ENCODE measurements at regions not wholly inside any gene's neighbourhood (a gene's known extent, or its start where the extent isn't known, plus 50 kb on each side); places are given as distances from the start of the nearest gene placed in this dataset.

DNA sequence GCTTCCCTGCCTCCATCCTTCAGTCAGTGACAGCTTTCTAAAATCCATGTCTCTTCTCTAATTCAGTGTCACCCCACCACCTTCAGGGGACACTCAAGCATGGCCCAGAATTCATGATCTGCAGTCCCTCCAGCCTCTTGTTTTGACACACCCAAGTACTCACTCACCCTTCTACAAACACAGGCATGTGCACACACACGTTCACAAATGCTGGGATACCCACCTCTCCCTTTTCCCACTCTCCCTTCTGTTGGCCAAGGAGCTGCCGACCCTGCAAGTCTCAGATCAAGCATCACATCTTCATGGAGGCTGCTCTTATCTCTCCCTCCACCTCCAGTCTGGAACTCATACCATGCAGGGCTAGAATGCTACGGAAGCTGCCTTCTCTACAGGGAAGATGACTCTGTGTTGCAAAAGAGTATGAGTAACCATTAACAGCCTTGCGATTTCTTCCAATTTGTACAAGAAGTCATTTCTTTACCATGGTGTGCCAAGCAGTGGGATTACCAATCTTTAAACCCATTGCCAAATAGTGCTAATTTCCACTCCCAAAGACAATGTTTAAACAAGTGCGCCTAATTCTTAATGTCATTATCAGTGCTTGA lies 196.1 kb downstream of the BCL11B start:
- no peak for DNase-seq (ENCODE audit: low read depth)
- H3K4me3 ChIP-seq (ENCODE audit: low read depth, low read length) = no peak overlapping the region
- TF ChIP-seq, protein P1, sequence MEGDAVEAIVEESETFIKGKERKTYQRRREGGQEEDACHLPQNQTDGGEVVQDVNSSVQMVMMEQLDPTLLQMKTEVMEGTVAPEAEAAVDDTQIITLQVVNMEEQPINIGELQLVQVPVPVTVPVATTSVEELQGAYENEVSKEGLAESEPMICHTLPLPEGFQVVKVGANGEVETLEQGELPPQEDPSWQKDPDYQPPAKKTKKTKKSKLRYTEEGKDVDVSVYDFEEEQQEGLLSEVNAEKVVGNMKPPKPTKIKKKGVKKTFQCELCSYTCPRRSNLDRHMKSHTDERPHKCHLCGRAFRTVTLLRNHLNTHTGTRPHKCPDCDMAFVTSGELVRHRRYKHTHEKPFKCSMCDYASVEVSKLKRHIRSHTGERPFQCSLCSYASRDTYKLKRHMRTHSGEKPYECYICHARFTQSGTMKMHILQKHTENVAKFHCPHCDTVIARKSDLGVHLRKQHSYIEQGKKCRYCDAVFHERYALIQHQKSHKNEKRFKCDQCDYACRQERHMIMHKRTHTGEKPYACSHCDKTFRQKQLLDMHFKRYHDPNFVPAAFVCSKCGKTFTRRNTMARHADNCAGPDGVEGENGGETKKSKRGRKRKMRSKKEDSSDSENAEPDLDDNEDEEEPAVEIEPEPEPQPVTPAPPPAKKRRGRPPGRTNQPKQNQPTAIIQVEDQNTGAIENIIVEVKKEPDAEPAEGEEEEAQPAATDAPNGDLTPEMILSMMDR (conservative IDR thresholded peaks at IDR 0.05; ENCODE audit: low read depth, low read length) = no peak

DNA sequence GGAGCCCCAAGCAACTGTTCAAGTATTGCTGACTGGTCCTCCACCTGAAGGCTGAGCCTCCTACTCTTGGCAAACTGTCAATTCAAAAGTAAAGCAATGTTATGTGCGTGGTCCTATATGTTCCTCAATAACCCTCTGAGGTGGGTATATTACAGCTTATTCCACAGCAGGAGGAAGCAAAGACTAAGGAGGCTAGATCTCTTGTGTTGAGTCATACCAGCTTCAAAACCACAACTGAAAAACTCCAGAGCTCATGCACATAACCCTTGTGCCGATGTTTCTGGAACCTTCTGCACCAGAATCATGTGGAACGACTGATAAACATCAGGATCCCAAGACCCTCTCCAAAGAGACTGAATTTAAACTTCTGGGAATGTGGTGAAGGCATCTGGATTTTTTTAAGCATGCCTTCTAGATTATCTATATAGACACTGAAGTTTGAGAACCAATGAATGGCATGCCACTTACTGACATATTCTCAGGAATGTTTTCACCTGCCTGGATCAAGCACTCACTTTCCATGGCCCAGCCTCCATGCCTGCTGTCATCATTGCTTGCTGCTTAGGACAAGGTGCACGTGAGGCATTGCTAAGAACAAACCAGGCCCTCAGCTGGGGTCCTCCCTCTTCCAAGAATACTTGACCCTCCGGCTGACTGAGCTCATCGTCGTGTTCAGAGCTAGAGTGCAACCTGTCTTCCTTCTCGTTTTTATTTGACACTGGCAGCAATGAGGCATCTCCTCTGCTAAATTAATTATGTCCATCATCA lies 194.7 kb downstream of the BCL11B start:
- no peak overlapping the region for H3K4me3 ChIP-seq (ENCODE audit: low read depth, low read length)
- DNase-seq (ENCODE audit: low read depth) = no peak
- TF ChIP-seq, protein P1 (conservative IDR thresholded peaks at IDR 0.05; ENCODE audit: low read depth, low read length) = no peak

DNA sequence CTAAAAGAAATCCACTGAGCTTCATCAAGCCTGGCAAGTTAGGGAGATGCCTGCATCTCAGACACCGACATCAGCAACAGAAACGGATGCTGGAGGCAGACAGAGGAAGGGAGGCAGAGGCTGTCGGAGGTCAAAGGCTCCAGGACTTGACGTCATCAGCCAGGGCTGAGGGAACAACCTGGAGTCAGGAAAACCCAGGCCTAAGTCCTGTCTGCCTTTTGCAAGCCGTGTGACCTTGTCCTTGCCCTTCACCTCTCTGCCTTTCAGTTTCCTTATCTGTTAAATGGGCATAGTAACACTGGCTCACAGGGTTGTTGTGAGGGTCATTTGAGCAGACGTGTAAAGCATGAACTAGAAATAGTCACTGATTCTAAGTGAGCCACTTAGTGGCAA lies 194.2 kb downstream of the BCL11B start:
- TF ChIP-seq, protein P1 (conservative IDR thresholded peaks at IDR 0.05; ENCODE audit: low read depth, low read length) = no peak
- no peak for DNase-seq (ENCODE audit: low read depth)

DNA sequence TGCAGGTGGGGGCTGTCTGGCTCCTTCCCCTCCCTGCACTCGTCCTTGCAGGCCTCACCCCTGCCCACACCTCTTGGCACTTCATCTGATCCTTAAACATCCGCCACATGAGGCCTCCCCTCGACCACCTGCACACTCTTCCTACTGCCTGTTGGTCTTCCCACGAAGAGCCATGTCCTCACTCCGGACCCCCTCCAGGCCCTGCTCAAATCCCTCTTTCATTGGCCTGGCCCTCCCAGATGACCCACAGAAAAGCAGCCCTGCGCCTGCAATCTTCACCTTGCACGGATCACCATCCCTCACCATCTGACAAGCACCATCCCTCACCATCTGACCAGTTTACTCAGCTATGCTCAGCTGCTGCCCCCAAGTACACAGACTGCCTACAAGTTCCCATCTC lies 193.6 kb downstream of the BCL11B start:
- no peak overlapping the region for H3K4me3 ChIP-seq (ENCODE audit: low read depth, low read length)
- TF ChIP-seq, protein P1 (conservative IDR thresholded peaks at IDR 0.05; ENCODE audit: low read depth, low read length) = no peak
- DNase-seq (ENCODE audit: low read depth) = no peak

More for the DNA sequence above, 194.2 kb downstream of the BCL11B start:
- no peak overlapping the region for H3K4me3 ChIP-seq (ENCODE audit: low read depth, low read length)

DNA sequence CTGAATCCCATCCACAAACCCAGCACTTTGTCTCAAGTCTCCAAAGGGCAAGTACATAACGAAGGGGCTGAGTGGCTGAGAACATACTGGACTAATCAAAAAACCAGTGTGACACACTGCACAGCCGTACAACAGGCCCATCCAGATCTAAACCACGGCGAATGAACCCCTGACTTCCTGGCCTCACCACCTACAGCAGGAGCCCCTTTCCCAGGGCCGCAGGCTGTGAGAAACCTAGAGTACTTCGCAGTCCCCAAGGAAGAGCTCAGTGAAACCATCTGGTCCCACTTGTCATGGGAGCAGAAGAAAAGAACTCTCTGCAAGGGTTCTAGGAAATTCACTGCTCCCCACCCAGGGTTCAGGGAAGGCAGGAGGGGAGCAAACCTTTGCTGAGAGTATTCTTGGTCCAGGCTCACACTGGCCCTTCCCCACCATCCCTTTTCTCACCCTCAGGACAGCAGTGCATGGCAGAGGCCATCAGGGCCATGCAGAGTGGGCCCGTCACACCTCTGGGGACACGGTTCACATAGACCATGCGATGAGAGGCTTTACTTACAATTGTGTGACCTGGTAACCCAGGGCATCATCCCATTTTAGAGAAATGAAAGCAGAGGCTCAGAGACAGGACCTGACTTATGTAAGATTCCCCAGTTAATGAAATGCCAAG lies 192.8 kb downstream of the BCL11B start:
- TF ChIP-seq, protein P1 (conservative IDR thresholded peaks at IDR 0.05; ENCODE audit: low read depth, low read length) = no peak
- H3K4me3 ChIP-seq (ENCODE audit: low read depth, low read length) = no peak overlapping the region
- DNase-seq (ENCODE audit: low read depth) = no peak

DNA sequence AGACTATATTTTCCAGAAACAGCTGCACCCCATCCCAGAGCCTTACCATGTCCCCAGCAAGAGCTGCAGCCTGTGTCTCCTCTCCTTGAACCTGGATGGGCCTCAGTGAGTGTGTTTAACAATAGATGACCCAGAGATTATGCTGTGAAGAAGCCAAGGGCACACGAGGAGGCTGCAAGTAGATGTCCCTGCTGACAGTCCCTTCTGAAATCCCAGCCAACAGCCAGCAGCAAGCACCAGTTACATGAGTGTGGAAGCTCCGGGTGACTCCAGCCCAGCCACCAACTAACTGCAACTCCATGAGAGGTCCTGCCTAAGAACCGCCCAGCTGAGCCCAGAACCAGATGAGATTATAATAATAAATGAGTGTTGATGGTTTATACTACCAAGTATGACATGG lies 191.7 kb downstream of the BCL11B start:
- no peak overlapping the region for H3K4me3 ChIP-seq (ENCODE audit: low read depth, low read length)
- no peak for DNase-seq (ENCODE audit: low read depth)
- TF ChIP-seq, protein P1 (conservative IDR thresholded peaks at IDR 0.05; ENCODE audit: low read depth, low read length) = no peak

All from epithelial cell of proximal tubule (primary cell).